ENCODE measurements at regions not wholly inside any gene's neighbourhood (a gene's known extent, or its start where the extent isn't known, plus 50 kb on each side); places are given as distances from the start of the nearest gene placed in this dataset.

DNA sequence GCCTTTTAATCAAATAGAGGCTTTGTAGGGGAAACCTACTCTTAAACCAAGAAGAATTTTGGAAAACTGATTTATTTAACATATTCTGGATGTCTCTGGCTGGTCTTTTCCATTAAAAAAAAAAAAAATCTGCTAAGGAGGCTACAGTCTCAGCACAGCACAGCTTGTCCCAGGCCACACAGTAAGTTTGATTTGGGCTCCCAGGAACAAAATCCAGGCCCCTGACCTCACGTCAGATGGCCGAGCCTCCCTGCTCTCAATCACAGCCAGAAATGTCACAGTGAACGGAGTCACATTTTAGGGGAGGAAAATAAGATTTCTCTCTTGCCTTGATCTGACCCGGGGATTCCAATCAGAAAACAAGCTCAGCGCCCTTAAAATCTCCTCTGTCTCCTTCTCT lies 72.9 kb upstream of the TBX5 start (continued):
- TF ChIP-seq, protein P1, sequence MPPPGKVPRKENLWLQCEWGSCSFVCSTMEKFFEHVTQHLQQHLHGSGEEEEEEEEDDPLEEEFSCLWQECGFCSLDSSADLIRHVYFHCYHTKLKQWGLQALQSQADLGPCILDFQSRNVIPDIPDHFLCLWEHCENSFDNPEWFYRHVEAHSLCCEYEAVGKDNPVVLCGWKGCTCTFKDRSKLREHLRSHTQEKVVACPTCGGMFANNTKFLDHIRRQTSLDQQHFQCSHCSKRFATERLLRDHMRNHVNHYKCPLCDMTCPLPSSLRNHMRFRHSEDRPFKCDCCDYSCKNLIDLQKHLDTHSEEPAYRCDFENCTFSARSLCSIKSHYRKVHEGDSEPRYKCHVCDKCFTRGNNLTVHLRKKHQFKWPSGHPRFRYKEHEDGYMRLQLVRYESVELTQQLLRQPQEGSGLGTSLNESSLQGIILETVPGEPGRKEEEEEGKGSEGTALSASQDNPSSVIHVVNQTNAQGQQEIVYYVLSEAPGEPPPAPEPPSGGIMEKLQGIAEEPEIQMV (tag; conservative IDR thresholded peaks at IDR 0.05; ENCODE audit: low read depth) = no peak

DNA sequence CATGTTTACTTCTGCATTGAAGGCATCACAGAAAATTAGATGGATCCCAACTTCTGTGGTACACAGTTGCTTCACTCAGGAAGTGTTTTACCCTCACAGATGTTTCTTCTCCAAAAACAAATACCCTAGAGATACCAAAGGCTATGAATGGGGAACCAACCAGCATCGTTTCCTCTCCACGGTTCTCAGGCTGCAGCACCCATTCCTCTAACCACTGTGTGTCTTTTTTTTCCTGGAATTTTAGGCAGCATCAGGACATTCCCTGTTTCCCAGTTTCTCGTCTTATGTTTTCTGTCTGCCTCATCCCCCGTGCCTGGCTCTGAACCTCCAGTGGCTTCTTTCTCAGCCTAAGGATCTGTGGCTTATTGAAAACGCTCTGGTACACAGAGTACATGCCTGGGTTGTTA lies 72.0 kb upstream of the TBX5 start:
- intact Hi-C loops (cut with micrococcal nuclease) = loop anchor here (10.0 kb wide), 1 partner anchor 313 kb away; no protein-coding TSS in a partner anchor
- TF ChIP-seq ZNF263 (CRISPR knock-in tag; IDR thresholded peaks at IDR 0.05; ENCODE audit: borderline replicate concordance) (no peak), ZNF384 (IDR thresholded peaks at IDR 0.05; ENCODE audit: low read depth, low read length) (no peak), ZNF121 (CRISPR knock-in tag; conservative IDR thresholded peaks at IDR 0.05) (no peak), ZC3H8 (IDR thresholded peaks at IDR 0.05) (no peak), ZNF444 (CRISPR knock-in tag; IDR thresholded peaks at IDR 0.05) (no peak), KLF13 (tag; IDR thresholded peaks at IDR 0.05; ENCODE audit: borderline replicate concordance, low read depth) (no peak), SRSF9 (IDR thresholded peaks at IDR 0.05; ENCODE audit: borderline replicate concordance, low read depth, low read length) (no peak)
- TF ChIP-seq, protein P2, sequence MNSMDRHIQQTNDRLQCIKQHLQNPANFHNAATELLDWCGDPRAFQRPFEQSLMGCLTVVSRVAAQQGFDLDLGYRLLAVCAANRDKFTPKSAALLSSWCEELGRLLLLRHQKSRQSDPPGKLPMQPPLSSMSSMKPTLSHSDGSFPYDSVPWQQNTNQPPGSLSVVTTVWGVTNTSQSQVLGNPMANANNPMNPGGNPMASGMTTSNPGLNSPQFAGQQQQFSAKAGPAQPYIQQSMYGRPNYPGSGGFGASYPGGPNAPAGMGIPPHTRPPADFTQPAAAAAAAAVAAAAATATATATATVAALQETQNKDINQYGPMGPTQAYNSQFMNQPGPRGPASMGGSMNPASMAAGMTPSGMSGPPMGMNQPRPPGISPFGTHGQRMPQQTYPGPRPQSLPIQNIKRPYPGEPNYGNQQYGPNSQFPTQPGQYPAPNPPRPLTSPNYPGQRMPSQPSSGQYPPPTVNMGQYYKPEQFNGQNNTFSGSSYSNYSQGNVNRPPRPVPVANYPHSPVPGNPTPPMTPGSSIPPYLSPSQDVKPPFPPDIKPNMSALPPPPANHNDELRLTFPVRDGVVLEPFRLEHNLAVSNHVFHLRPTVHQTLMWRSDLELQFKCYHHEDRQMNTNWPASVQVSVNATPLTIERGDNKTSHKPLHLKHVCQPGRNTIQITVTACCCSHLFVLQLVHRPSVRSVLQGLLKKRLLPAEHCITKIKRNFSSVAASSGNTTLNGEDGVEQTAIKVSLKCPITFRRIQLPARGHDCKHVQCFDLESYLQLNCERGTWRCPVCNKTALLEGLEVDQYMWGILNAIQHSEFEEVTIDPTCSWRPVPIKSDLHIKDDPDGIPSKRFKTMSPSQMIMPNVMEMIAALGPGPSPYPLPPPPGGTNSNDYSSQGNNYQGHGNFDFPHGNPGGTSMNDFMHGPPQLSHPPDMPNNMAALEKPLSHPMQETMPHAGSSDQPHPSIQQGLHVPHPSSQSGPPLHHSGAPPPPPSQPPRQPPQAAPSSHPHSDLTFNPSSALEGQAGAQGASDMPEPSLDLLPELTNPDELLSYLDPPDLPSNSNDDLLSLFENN (IDR thresholded peaks at IDR 0.05; ENCODE audit: low read depth in 2 of 2, low read length in 2 of 2) = no peak
- TF ChIP-seq, protein P3, sequence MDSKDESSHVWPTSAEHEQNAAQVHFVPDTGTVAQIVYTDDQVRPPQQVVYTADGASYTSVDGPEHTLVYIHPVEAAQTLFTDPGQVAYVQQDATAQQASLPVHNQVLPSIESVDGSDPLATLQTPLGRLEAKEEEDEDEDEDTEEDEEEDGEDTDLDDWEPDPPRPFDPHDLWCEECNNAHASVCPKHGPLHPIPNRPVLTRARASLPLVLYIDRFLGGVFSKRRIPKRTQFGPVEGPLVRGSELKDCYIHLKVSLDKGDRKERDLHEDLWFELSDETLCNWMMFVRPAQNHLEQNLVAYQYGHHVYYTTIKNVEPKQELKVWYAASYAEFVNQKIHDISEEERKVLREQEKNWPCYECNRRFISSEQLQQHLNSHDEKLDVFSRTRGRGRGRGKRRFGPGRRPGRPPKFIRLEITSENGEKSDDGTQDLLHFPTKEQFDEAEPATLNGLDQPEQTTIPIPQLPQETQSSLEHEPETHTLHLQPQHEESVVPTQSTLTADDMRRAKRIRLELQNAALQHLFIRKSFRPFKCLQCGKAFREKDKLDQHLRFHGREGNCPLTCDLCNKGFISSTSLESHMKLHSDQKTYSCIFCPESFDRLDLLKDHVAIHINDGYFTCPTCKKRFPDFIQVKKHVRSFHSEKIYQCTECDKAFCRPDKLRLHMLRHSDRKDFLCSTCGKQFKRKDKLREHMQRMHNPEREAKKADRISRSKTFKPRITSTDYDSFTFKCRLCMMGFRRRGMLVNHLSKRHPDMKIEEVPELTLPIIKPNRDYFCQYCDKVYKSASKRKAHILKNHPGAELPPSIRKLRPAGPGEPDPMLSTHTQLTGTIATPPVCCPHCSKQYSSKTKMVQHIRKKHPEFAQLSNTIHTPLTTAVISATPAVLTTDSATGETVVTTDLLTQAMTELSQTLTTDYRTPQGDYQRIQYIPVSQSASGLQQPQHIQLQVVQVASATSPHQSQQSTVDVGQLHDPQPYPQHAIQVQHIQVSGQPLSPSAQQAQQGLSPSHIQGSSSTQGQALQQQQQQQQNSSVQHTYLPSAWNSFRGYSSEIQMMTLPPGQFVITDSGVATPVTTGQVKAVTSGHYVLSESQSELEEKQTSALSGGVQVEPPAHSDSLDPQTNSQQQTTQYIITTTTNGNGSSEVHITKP (IDR thresholded peaks at IDR 0.05; ENCODE audit: partially characterized antibody) = no peak
- TF ChIP-seq, protein P4, sequence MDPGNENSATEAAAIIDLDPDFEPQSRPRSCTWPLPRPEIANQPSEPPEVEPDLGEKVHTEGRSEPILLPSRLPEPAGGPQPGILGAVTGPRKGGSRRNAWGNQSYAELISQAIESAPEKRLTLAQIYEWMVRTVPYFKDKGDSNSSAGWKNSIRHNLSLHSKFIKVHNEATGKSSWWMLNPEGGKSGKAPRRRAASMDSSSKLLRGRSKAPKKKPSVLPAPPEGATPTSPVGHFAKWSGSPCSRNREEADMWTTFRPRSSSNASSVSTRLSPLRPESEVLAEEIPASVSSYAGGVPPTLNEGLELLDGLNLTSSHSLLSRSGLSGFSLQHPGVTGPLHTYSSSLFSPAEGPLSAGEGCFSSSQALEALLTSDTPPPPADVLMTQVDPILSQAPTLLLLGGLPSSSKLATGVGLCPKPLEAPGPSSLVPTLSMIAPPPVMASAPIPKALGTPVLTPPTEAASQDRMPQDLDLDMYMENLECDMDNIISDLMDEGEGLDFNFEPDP (CRISPR knock-in tag; IDR thresholded peaks at IDR 0.05) = no peak

More for the DNA sequence above, 72.0 kb upstream of the TBX5 start:
- CTCF ChIA-PET (ENCODE audit: low intra/inter-chr PET ratio) = no interaction called here
- H3K27ac ChIP-seq (ENCODE audit: extremely low read depth, low read depth, low read length) = no peak overlapping the region
- H3K27me3 ChIP-seq (ENCODE audit: control insufficient read depth in 2 of 2, insufficient read depth in 2 of 2, low read length in 2 of 2) = peaks cover 14 to 36% of the 10 kb centered on the region in 2 experiments; a peak in 4 of 5 replicates
- BruUV-seq (replicated peaks) = no TSS peak
- no peak for FAIRE-seq
- no peaks in the 10 kb centered on the region for H3K9me1 ChIP-seq (ENCODE audit: control insufficient read depth, insufficient read depth, low read length)
- no peak overlapping the region for H3K9ac ChIP-seq (ENCODE audit: insufficient read depth in 1 of 2, low read depth in 2 of 2, low read length in 2 of 2)
- H3K4me3 ChIP-seq = no peak overlapping the region
- DNase-seq (ENCODE audit: extremely low read depth in 1 of 4, low spot score in 3 of 4) = no peak
- H3K9me3 ChIP-seq (replicated peaks; ENCODE audit: control insufficient read depth, insufficient read depth, low read depth, low read length) = no peaks in the 10 kb centered on the region
- no peak for ATAC-seq
- WGBS (ENCODE audit: insufficient coverage, low coverage, missing lambda C conversion rate) = 1% methylated on average over 5 of the region's 5 CpGs
- in situ Hi-C loops (cut with MboI) = no loop called here
- no peaks in the 10 kb centered on the region for H3K36me3 ChIP-seq (ENCODE audit: control insufficient read depth, insufficient read depth, low read length)
- no peaks in the 10 kb centered on the region for H3K79me2 ChIP-seq (ENCODE audit: control insufficient read depth, insufficient read depth, low read length)
- H3K4me2 ChIP-seq (ENCODE audit: insufficient read depth, low read length) = no peak overlapping the region
- H2AFZ ChIP-seq (ENCODE audit: low read depth, low read length) = no peak overlapping the region
- no peaks in the 10 kb centered on the region; the same call in 1 of the 2 replicates for H4K20me1 ChIP-seq (replicated peaks; ENCODE audit: control insufficient read depth, insufficient read depth, low read length)
- no peaks in the 10 kb centered on the region for H3K4me1 ChIP-seq (replicated peaks in 1 of 2; ENCODE audit: control insufficient read depth in 2 of 2, insufficient read depth in 2 of 2, low read length in 2 of 2)
- POLR2A ChIA-PET = no interaction called here

Measured in K562 (cell line).